ENCODE measurements at regions not wholly inside any gene's neighbourhood (a gene's known extent, or its start where the extent isn't known, plus 50 kb on each side); places are given as distances from the start of the nearest gene placed in this dataset.

- TF ChIP-seq, protein P1, sequence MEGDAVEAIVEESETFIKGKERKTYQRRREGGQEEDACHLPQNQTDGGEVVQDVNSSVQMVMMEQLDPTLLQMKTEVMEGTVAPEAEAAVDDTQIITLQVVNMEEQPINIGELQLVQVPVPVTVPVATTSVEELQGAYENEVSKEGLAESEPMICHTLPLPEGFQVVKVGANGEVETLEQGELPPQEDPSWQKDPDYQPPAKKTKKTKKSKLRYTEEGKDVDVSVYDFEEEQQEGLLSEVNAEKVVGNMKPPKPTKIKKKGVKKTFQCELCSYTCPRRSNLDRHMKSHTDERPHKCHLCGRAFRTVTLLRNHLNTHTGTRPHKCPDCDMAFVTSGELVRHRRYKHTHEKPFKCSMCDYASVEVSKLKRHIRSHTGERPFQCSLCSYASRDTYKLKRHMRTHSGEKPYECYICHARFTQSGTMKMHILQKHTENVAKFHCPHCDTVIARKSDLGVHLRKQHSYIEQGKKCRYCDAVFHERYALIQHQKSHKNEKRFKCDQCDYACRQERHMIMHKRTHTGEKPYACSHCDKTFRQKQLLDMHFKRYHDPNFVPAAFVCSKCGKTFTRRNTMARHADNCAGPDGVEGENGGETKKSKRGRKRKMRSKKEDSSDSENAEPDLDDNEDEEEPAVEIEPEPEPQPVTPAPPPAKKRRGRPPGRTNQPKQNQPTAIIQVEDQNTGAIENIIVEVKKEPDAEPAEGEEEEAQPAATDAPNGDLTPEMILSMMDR (IDR thresholded peaks at IDR 0.05; ENCODE audit: low read length): no peak
- no peak for TF ChIP-seq EZH2 (IDR thresholded peaks at IDR 0.05; ENCODE audit: borderline replicate concordance, low read length)
These were observed 60.8 kb upstream of the CELF2 start for GRCh38 chr10:10956681-10957542.
